ENCODE measurements at regions not wholly inside any gene's neighbourhood (a gene's known extent, or its start where the extent isn't known, plus 50 kb on each side); places are given as distances from the start of the nearest gene placed in this dataset.
A peak's percentile ranks its signal among the peaks of the same experiment; 100 is the strongest.
"Not testable (repeated sequence)": the region's sequence is repeated elsewhere in the genome, so short reads cannot be mapped to it uniquely, and the experiment has no call there.

DNA sequence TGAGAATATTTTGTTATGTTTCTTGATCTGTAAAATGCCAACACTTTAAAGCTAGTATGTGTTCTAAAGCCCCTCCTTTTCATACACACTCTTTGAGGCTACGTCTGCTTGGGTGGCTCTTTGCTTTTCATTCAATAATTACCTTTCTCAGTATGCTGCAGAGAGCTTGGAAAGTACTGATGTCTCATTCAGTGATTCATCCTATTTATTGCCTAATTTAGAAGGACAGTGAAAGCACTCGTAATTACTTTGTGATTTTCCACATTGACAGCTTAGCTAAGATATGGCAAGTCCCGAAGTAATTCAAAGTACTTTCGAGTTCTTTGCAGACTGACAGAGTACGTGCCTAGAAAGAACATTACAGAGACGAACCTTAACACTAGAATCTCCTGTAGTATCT, 57.2 kb downstream of the BMP15 start:
- DNase-seq (ENCODE audit: low spot score), result no peak

DNA sequence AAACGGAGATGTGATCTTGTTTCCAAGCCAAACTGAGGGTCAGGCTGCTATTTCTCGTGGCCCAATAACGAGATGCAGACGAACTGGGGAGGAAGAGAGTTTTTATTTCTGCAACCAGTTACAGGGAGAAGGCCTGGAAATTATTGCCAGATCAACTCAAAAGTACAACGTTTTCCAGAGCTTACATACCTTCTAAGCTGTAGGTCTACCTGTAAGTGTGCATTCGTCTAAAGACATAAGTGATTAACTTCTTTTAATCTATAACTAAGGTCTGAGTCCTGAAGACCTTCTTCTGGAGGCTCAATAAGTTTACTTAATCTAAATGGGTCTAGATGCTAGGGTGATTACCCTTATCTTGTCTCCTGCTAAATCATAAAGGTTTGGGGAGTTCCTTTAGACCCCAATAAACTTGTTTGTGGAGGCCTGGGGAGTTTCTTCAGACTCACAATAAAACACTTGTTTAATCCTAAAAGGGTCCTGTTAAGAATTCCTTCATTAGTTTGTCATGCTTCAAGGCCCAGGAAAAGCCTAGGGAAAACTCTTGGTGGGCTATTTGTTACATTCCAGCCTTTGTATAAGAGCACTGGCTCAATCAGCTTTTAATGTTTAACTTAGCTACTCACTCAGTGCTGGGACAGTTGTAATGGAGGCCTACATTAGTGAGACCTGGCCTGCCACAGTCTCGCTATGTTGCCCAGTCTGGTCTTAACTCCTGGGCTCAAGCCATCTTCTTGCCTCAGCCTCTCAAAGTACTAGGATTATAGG, 58.5 kb downstream of the BMP15 start:
- DNase-seq (ENCODE audit: low spot score), result not testable (repeated sequence)

DNA sequence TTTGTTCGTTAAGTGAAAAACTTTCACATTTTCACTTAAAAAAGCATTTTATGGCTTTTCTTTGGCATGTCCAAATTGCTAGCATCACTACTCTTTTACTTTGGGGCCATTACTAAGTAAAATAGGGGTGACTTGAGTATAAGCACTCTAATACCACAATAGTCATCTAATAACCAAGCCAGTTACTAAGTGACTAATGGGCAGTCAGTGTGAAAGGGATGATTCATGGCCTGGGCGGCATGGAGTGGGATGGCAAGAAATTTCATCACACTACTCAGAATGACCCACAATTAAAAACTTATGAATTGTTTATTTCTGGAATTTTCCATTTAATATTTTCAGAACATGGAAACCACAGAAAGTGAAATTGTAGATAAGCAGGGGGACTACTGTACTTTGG, 60.9 kb downstream of the BMP15 start:
- no peak for DNase-seq (ENCODE audit: low spot score)

DNA sequence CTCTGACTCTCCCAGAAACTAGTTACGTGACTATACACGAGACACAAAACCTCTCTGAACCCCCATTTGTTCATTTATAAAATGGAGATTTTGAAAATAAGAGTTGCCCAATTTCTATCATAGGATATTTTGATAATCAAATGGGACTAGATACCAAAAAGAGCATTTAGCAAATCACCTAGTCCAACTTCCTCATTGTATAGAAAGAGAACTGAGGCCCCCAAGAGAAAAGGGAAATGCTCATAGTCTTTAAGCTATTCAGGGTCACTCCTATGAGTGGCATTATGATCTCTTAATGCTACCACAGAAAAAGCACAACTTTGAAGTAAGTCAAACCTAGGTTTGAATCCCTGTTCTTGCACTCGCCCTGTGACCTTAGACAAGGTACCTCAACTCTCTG, 62.7 kb downstream of the BMP15 start:
- no peak for DNase-seq (ENCODE audit: low spot score)

DNA sequence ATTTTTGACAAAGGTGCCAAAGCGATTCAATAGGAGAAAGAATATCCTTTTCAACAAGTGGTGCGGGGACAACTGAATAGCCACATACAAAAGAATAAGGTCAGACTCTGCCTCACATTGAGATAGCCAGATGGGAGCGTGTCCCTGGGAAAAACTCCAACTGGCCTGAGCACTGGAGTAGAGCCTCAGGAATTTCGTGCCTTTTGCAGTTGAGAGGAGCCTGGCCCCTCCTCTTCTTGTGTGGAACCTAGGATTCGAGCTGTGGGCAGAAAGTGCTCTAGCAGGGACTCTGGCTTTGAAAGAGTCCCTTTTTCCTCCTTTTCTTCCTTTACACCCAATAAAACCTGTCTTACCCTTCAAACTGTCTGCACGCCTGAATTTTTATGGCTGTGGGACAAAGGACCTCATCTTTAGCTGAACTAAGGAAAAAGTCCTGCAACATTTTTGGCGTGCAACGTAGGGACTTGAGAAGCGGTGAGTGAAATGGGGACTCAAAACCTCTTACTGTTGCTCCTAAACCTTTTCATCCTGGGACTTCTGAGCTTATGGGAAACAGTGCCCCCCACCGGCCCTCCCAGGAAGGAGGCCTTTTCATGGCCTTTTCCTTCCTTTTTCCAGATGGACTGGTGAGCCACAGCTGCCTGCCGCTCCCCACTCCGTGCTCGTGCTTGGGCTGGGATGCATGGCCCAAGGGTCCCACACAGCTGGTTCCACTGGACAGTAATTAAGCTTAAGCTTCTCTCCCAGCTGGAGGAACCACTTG, 68.6 kb downstream of the BMP15 start:
- DNase-seq (ENCODE audit: low spot score), result no peak

DNA sequence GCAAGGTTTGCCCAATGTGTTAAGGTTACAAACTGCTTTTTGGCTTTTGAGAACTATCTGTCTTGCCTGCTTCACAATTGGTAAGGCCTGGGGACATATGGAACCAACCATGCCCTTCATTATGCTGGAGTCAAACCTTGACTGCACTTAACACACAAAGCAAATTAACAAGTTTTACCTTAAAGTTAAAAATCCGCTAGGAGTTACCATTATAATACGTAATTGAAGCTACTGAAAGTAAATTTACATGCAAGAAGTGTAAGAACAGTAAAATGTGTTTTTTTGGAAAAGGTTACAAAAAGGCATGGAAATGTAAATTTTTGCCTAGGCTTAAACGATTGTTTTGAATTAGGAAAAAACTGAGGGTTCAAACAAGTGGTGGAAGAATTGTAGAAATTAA, 69.7 kb downstream of the BMP15 start:
- DNase-seq (ENCODE audit: low spot score), result no peak

DNA sequence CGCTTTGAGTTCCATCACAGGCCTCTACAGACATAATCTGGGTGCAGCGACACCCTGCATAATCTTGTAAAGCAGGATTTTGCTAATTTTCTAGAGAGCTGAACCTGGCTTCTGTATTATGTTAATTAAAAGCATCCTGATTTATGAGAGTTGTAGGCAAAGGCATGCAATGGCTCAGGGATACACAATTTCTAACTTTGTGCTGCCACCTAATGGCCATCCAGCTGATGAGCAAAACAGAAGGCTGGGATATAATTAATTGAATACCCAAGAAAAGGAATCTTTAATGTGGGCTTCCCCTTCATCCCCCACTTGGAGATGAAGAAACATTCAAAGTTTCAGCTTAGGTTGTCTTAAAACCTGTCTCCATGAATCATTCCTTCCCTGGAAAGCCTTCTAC, 78.1 kb downstream of the BMP15 start:
- DNase-seq (ENCODE audit: low spot score), result peak; percentile 15

DNA sequence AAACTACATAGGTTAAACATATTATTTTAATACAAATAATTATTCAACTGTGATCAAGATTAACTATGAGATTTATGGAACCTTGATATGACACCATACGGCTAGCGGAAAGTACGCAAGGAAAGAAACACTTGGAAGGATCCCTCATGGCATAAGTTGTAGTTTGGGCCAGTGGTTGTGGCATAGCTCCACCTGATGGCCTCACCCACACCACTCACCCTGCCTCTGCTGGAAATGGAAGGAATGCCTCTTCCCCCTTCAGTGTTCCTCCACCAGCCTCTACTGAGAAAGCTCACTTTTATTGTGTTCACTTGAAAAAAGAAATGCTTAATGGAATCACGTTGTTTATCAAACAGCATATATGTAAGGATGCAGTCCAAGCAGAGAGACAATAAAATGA, 86.4 kb downstream of the BMP15 start:
- no peak for DNase-seq (ENCODE audit: low spot score)

DNA sequence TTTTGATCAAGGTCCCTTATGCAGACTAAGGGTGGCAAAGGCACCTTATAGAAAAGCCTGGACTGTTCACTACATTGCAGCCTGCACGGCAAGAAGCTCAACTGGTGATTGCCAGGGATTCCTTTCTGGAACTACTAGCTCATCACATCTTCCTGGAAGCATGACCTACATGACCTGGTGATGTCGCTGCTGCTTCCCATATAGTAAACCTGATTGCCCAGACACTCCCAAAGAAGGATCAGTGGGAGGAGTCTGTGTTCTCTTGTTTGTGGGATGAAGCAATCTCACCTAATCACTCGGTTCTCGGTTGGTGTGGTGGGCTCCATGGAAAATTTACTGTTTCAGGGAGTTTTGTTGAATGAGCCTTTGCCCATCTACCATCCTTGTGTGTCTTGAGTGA, 89.8 kb downstream of the BMP15 start:
- not testable (repeated sequence) for DNase-seq (ENCODE audit: low spot score)

DNA sequence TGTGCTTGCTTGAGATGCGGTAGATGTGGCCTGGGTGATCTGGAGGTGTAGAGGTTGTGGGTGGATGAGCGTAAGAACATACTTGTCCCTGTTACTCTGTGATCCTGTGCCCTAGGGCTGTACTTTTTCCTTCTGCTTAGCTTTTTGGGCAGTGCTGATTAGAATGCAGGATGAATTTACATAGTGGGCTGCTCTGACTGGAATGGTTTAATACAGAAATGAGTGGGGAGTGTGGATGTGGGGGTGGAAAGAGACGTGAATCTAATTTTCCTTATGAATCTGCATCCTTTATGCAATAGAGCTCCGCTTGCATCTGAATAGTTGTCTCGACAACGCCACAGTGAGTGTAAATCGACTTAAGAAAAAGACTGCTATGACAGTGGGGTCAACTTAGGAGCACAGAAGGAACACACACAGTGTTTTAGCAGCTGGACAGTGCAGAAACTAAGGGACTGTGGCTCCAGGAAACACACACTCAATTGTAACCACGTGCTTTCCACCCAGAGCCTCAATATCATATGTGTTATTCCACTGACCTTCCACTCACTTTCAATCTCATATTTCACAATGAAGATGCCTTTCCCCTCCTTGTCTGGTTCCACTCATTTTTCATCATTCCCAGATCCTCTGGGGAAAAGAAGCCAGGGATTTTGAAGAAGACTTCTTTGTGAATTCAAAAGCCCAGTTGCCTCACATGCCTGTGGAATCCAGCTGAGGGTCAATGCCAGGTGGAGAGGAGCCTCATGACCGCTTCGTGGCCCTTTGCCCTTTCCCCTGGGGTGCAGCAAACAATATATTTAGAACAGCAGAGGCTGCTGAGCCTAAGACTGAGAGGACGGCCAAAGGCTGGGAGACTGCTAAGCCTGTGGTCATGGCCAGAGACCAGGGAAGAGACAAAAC, 91.4 kb downstream of the BMP15 start:
- not testable (repeated sequence) for DNase-seq (ENCODE audit: low spot score)

DNA sequence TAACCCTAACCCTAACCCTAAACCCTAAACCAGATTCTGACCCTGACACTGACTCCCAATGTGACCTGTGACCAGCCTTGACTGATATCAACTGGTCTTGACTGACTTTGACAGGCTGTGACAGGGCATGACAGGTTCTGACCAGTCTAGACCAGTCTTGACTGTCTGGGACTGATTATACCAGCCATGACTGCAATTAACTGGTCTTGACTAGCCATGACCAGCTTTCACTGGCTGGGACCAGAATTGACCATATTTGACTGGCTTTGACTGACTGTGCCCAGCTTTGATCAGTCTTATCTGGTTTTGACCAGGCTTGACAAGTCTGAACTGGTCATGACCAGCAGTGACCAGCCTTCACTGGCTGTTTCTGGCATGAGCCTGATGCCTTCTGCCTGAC, 95.5 kb downstream of the BMP15 start:
- DNase-seq (ENCODE audit: low spot score), result no peak

DNA sequence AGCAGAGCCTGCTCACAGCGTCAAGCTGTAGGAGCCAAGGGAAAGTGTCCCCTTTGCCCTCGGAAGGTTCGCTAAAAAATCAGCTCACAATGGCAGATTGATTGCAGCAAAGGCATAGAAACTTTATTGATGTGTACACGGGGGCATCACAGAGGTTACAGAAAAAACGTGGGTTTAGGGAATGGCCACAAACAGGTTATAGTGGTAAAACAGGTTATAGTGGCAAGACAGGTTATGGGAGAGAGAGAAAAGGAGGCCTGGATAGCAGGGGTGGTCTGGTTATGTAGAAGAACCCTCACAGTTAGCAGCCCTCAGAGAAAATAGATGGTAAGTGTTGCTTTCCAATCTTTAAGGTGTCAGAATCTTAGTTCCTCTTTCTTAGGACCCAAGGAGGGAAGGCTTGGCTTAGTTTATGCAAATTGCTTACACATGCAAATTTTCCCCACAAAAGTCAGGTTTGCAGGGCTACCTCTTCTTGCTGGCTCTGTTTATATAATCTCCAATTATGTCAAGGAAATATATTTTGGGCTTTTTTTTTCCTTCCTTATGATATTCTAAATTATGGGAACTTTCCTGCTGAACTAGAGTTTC, 113.7 kb downstream of the BMP15 start:
- DNase-seq (ENCODE audit: low spot score), result no peak

DNA sequence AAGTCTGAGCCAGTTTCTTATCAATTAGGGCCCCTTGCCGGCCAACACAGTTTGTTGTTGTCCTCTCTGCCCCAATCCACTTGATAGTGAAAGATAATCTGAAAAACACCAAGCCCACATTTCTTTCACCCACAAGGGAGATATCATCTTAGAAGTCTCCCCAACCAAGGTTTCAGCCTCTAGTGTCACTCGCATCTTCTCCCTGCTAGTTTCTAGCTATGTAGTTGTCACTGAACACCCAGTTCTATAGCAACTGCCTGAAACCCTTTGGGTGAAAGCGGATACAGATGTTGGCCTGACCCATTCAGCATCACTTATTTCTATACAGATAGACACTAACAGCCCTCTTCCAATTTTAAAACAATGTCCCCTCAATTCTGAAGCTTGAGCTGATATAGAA, 116.3 kb downstream of the BMP15 start:
- DNase-seq (ENCODE audit: low spot score), result no peak

DNA sequence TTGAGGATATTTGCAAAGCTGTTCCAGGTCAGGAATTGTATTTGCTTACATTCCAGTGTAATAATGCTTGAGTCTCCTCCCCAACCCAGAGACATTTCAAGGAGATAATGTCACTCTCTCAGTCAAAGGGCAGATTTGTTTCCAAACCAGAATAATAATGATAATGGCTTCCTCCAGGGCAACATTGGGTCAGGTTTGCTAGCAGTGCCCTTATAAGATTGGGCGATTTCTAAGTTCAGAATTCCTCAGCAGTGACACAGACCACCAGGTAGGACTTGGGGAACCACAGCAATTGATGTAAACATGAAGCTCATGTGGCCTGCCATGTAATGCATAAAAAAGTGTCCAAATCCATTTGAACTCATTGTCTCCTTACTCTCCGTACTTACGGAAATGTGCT, 125.2 kb downstream of the BMP15 start:
- no peak for DNase-seq (ENCODE audit: low spot score)

DNA sequence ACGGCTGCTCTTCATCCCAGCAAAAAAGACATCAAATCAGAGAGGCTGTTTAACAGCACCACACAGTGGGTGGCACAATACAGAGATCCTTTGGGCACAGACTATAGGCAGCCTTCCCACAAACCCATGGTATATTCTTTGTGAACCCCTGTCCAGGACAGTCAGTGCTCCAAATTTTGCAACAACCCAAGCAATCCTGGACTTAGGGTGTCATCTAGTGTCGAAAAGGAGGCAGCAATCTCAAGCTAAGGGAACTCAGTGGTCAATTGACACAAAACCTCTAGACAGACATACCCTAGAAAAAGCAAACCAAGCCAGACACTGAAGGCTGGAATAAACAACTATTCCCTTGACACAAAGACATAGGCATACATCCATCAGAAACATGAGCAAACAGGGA, 137.4 kb downstream of the BMP15 start:
- no peak for DNase-seq (ENCODE audit: low spot score)

DNA sequence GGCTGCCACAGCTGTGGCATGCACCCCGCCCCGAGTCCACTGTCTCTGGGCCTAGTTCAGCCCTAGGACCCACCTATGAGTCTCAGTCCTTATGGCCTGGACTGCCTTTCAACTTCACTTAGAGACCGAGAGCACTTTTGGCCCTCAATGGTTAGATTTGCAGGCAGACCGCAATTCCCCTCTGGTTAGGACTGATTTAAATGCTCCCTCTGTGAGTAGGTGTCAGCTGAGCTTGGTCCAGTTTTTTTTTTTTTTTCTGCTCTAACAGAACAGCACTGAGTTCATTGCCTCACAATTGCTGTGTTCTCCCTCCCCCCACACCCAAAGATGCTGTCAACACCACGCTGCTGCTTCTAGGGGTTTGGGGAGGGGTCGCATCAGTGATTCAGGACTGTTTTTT, 143.2 kb downstream of the BMP15 start:
- DNase-seq (ENCODE audit: low spot score), result no peak

DNA sequence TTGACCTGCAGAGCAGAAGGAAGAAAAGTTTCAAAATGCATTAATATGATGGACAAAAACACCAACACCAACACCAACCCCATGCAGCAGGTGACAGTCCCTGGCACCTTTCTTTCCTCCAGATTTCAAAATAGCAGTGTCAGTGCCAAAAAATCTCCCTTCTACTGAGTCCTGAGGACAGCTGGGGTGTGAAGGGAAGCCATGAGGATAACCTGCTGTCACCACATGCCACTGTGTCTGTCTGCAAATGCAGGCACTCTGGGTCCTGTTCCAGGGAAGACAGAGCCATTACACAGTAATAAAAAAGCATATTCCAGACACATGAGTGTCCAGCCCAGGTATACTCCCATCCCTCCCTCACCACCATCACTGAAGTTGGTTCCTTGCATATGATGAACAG, 187.5 kb downstream of the BMP15 start:
- no peak for DNase-seq (ENCODE audit: low spot score)

DNA sequence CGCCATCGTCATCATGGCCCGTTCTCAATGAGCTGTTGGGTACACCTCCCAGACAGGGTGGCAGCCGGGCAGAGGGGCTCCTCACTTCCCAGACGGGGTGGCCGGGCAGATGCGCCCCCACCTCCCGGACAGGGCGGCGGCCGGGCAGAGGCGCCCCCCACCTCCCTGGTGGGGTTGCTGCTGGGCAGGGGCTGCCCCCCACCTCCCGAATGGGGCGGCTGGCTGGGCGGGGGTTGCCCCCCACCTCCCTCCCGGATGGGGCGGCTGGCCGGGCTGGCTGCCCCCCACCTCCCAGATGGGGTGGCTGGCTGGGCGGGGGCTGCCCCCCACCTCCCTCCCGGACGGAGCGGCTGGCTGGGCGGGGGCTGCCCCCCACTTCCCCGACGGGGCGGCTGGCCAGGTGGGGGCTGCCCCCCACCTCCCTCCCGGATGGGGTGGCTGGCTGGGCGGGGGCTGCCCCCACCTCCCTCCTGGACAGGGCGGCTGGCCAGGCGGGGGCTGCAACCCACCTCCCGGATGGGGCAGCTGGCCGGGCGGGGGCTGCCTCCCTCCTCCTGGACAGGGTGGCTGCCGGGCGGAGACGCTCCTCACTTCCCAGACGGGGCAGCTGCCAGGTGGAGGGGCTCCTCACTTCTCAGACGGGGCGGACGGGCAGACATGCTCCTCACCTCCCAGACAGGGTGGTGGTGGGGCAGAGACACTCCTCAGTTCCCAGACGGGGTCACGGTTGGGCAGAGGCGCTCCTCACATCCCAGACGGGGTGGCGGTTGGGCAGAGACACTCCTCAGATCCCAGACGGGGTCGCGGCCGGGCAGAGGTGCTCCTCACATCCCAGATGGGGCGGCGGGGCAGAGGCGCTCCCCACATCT, 208.8 kb downstream of the BMP15 start:
- DNase-seq (ENCODE audit: low spot score), result not testable (repeated sequence)

DNA sequence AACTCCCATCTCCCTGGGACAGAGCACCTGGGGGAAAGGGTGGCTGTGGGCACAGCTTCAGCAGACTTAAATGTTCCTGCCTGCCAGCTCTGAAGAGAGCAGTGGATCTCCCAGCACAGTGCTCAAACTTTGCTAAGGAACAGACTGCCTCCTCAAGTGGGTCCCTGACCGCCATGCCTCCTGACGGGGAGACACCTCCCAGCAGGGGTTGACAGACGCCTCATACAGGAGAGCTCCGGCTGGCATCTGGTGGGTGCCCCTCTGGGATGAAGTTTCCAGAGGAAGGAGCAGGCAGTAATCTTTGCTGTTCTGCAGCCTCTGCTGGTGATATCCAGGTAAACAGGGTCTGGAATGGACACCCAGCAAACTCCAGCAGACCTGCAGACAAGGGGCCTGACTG, 206.9 kb upstream of the NUDT10 start:
- DNase-seq (ENCODE audit: low spot score), result not testable (repeated sequence)

DNA sequence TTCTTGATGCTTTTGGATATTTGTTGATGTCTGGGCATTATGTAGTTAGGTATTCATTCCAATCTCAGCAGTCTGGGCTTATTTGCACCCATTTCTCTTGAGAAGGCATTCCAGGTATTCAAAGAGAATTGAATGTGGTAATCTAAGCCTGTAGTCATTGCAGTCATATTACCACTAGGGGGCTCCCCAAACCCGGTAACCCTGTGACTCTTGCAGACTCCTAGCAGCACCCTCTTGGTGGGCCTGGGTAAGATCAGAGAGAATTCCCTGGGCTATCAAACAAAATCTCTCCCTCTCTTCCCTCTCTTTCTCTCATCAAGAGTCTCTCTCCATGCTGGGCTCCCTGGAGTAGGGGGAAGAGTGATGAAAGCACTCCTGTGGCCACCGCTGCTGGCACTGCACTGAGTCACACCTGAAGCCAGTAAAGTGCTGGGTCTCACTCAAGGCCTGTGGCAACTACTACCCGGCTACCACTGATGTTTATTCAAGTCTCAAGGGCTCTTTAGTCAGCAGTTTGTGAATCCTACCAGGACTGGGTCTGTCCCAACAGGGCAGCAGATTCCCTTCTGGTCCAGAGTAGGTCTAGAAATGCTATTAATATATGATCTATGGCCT, 187.7 kb upstream of the NUDT10 start:
- DNase-seq (ENCODE audit: low spot score), result peak; percentile 7

DNA sequence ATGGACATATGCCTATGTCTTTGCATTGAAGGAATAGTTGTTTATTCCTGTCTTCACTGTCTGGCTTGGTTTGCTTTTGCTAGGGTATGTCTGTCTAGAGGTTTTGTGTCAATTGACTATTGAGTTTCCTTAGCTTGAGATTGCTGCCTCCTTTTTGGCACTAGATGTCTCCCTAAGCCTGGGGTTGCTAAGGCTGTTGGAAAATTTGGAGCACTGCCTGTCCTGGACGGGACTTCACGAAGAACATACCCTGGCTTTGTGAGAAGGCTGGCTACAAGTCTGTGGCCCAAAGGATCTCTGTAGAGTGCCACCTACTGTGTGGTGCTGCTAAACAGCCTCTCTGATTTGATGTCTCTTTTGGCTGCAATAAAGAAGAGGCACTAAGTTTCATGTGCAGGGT, 183.8 kb upstream of the NUDT10 start:
- no peak for DNase-seq (ENCODE audit: low spot score)
